Testis (tissue), 2 donors: ENCODE measurements at regions not wholly inside any gene's neighbourhood (a gene's known extent, or its start where the extent isn't known, plus 50 kb on each side); places are given as distances from the start of the nearest gene placed in this dataset.
"Not testable (repeated sequence)": the region's sequence is repeated elsewhere in the genome, so short reads cannot be mapped to it uniquely, and the experiment has no call there.

Experiments used
- DNase-seq: peaks from one replicate; pipeline ENCODE4 v3.0.0-alpha.2; 2019
- H3K27ac ChIP-seq, 2 donors: fragments of 200-600 bp; sonication (generic); one replicate each; pipeline ENCODE4 v1.5.1; 2019
- H3K27me3 ChIP-seq: fragments of 200-600 bp; sonication (generic); one replicate; pipeline ENCODE4 v1.5.1; 2019
- H3K36me3 ChIP-seq: fragments of 200-600 bp; sonication (generic); one replicate; pipeline ENCODE4 v1.5.1; 2017; ENCODE audit warnings: low read depth; ENCODE audit errors: missing control alignments
- H3K4me1 ChIP-seq: fragments of 200-600 bp; sonication (generic); one replicate; pipeline ENCODE4 v1.5.1; 2019
- H3K4me3 ChIP-seq, 2 donors: fragments of 200-600 bp; sonication (generic); one replicate each; pipeline ENCODE4 v1.5.1; 2017 to 2019
- H3K9me3 ChIP-seq: fragments of 200-600 bp; sonication (generic); one replicate; pipeline ENCODE4 v1.5.1; 2017
- CTCF ChIP-seq, 3 experiments: fragments of 450-650 bp in 2 of 3; fragments of 200-600 bp in 1 of 3; sonication (generic) in 1 of 3; IDR thresholded peaks; one replicate each; pipeline ENCODE4 v1.5.1; 2016 to 2019; ENCODE audit warnings: antibody characterized with exemption in 3 of 3, mild to moderate bottlenecking in 2 of 3, moderate library complexity in 1 of 3
- POLR2A ChIP-seq: fragments of 450-650 bp; IDR thresholded peaks from one replicate; pipeline ENCODE4 v1.6.1; 2017; ENCODE audit warnings: antibody characterized with exemption, mild to moderate bottlenecking, moderate library complexity
- WGBS, 2 donors: methylation state at CpG; one replicate each; pipeline ENCODE4 v1.1.5; 2018; 5-methylcytosine and 5-hydroxymethylcytosine counted together
- intact Hi-C: fragments of 100-400 bp; cut with DNase I; formaldehyde crosslinking; loops from one replicate; pipeline ENCODE4 v1.15.1; 2023; ENCODE audit warnings: low total_unique reads

DNA sequence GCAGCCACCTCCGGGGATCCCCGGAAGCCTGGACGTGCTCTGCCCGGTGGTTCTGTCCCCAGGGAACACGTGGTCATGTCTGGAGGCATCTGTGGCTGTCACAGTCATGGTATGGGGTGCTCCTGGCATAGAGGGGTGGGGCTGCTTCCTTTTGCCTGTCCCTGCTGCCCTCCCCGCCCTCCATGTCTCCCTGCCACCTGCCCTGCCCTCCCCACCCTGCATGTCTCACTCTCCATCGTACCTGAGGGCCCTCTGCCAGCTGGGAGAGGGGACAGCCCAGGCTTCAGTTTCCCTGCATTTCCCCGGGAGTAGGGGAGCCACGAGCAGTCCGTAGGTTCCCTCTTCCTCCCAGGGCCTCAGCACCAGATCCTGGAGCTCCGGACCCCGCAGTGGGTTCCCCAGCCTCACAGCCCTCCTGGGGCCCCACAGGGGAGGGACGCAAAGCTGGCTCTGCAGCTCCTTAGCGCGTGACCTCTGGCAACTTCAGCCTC, 90.0 kb upstream of the CTDP1 start:
- peak overlapping the region; percentile 12 to 56 for H3K27ac ChIP-seq
- intact Hi-C loops = no loop called here
- H3K4me3 ChIP-seq = no peak overlapping the region
- WGBS, 2 donors = 67 to 75% methylated on average over 12 to 15 of the region's 15 CpGs
- no peaks in the 10 kb centered on the region for H3K36me3 ChIP-seq
- no peaks in the 10 kb centered on the region for H3K27me3 ChIP-seq
- H3K4me1 ChIP-seq = peaks cover 29% of the 10 kb centered on the region
- H3K9me3 ChIP-seq = no peaks in the 10 kb centered on the region
- TF ChIP-seq POLR2A = no peak
- TF ChIP-seq CTCF (IDR thresholded peaks at IDR 0.05) = no peak
- no peak for DNase-seq

GRCh38 chr18:79590191-79591031, 89.2 kb upstream of the CTDP1 start:
- no peak for TF ChIP-seq CTCF (IDR thresholded peaks at IDR 0.05)
- TF ChIP-seq POLR2A = no peak
- intact Hi-C loops = no loop called here
- Histone ChIP-seq H3K36me3 (no peaks in the 10 kb centered on the region), H3K9me3 (no peaks in the 10 kb centered on the region), H3K4me1 (peaks cover 29% of the 10 kb centered on the region), H3K27ac (no peak overlapping the region), H3K27me3 (no peaks in the 10 kb centered on the region), H3K4me3 (no peak overlapping the region)
- no peak for DNase-seq
- 53 to 74% methylated on average over 12 to 31 of the region's 31 CpGs for WGBS, 2 donors

GRCh38 chr18:79591032-79591308, 88.6 kb upstream of the CTDP1 start:
- 83 to 86% methylated on average over 3 to 4 of the region's 4 CpGs for WGBS, 2 donors
- Histone ChIP-seq H3K27ac (no peak overlapping the region), H3K4me3 (no peak overlapping the region), H3K9me3 (no peaks in the 10 kb centered on the region), H3K36me3 (no peaks in the 10 kb centered on the region), H3K4me1 (peaks cover 29% of the 10 kb centered on the region), H3K27me3 (no peaks in the 10 kb centered on the region)
- intact Hi-C loops = no loop called here
- TF ChIP-seq CTCF (IDR thresholded peaks at IDR 0.05) (no peak), POLR2A (no peak)
- DNase-seq = no peak

DNA sequence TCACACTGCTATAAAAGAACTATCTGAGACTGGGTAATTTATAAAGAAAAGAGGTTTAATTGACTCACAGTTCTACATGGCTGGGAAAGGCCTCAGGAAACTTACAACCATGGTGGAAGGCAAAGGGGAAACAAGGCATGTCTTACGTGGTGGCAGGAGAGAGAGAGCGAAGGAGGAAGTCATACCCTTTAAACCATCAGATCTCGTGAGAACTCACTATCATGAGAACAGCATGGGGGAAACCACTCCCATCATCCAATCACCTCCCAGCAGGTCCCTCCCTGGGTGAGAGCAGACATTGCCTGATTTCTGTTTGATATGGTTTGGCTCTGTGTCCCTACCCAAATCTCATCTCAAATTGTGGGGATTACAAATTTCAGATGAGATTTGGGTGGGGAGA, 86.9 kb upstream of the CTDP1 start:
- peaks cover 21% of the 10 kb centered on the region for H3K4me1 ChIP-seq
- 79 to 85% methylated on average over 3 of the region's 3 CpGs for WGBS, 2 donors
- DNase-seq, H3K27me3 ChIP-seq, intact Hi-C loops, H3K27ac ChIP-seq, H3K4me3 ChIP-seq, H3K36me3 ChIP-seq, H3K9me3 ChIP-seq: not testable (repeated sequence)

- H3K4me3 ChIP-seq = no peak overlapping the region
- no peaks in the 10 kb centered on the region for H3K27me3 ChIP-seq
- no peak for DNase-seq
- no peaks in the 10 kb centered on the region for H3K4me1 ChIP-seq
- TF ChIP-seq POLR2A (no peak), CTCF (IDR thresholded peaks at IDR 0.05) (no peak)
- intact Hi-C loops = no loop called here
- 89 to 93% methylated on average over 20 to 22 of the region's 22 CpGs for WGBS, 2 donors
- H3K27ac ChIP-seq = no peak overlapping the region
- no peaks in the 10 kb centered on the region for H3K36me3 ChIP-seq
- no peaks in the 10 kb centered on the region for H3K9me3 ChIP-seq
Observed at GRCh38 chr18:79595876-79596374, 83.7 kb upstream of the CTDP1 start.
